MM.1S (cell line): ENCODE measurements at regions not wholly inside any gene's neighbourhood (a gene's known extent, or its start where the extent isn't known, plus 50 kb on each side); places are given as distances from the start of the nearest gene placed in this dataset.

ENCODE experiments used
- CTCF ChIP-seq: fragments of 300-600 bp; sonication (generic); IDR thresholded peaks from 2 replicates; pipeline ENCODE4 v1.5.1; 2016; ENCODE audit warnings: antibody characterized with exemption, low read length, mixed read lengths
- EZH2phosphoT487 ChIP-seq: fragments of 300-600 bp; sonication (generic); IDR thresholded peaks from 2 replicates; pipeline ENCODE4 v1.6.1; 2018; ENCODE audit warnings: antibody characterized with exemption, low read length

GRCh38 chrX:64580605-64581004 lies 185.4 kb upstream of the MTMR8 start:
- TF ChIP-seq CTCF (no peak), EZH2phosphoT487 (no peak)
